ENCODE measurements at regions not wholly inside any gene's neighbourhood (a gene's known extent, or its start where the extent isn't known, plus 50 kb on each side); places are given as distances from the start of the nearest gene placed in this dataset.

DNA sequence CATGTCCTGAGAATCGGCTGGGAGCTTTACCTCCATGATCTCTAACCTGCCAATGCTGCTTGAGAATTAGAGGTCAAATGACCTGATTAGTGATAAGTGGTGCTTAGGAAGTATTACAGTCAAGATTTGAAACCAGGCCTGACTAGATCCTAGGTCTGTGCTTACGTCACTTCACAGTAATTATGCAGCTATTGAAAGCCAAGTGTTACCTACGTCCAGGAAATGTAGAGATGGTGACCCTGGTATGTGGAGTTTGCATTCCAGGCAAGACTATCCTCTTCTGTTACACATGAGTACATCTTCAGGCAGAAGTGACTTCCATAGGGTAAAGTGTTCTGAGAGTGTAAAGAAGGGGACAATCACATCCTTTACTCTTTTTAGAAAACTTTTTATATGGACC, 530.4 kb upstream of the TENM4 start:
- H3K27ac ChIP-seq (replicated peaks) = no peak overlapping the region
- no peak for TF ChIP-seq SPI1 (IDR thresholded peaks at IDR 0.05; ENCODE audit: borderline replicate concordance, low read depth)
- no peak for TF ChIP-seq GABPA (IDR thresholded peaks at IDR 0.05; ENCODE audit: low read depth)
- TF ChIP-seq, protein P1, sequence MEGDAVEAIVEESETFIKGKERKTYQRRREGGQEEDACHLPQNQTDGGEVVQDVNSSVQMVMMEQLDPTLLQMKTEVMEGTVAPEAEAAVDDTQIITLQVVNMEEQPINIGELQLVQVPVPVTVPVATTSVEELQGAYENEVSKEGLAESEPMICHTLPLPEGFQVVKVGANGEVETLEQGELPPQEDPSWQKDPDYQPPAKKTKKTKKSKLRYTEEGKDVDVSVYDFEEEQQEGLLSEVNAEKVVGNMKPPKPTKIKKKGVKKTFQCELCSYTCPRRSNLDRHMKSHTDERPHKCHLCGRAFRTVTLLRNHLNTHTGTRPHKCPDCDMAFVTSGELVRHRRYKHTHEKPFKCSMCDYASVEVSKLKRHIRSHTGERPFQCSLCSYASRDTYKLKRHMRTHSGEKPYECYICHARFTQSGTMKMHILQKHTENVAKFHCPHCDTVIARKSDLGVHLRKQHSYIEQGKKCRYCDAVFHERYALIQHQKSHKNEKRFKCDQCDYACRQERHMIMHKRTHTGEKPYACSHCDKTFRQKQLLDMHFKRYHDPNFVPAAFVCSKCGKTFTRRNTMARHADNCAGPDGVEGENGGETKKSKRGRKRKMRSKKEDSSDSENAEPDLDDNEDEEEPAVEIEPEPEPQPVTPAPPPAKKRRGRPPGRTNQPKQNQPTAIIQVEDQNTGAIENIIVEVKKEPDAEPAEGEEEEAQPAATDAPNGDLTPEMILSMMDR (IDR thresholded peaks at IDR 0.05; ENCODE audit: insufficient read depth, low read length) = no peak
- TF ChIP-seq POLR2AphosphoS5 (IDR thresholded peaks at IDR 0.05; ENCODE audit: low read depth) = no peak
- TF ChIP-seq, protein P2, sequence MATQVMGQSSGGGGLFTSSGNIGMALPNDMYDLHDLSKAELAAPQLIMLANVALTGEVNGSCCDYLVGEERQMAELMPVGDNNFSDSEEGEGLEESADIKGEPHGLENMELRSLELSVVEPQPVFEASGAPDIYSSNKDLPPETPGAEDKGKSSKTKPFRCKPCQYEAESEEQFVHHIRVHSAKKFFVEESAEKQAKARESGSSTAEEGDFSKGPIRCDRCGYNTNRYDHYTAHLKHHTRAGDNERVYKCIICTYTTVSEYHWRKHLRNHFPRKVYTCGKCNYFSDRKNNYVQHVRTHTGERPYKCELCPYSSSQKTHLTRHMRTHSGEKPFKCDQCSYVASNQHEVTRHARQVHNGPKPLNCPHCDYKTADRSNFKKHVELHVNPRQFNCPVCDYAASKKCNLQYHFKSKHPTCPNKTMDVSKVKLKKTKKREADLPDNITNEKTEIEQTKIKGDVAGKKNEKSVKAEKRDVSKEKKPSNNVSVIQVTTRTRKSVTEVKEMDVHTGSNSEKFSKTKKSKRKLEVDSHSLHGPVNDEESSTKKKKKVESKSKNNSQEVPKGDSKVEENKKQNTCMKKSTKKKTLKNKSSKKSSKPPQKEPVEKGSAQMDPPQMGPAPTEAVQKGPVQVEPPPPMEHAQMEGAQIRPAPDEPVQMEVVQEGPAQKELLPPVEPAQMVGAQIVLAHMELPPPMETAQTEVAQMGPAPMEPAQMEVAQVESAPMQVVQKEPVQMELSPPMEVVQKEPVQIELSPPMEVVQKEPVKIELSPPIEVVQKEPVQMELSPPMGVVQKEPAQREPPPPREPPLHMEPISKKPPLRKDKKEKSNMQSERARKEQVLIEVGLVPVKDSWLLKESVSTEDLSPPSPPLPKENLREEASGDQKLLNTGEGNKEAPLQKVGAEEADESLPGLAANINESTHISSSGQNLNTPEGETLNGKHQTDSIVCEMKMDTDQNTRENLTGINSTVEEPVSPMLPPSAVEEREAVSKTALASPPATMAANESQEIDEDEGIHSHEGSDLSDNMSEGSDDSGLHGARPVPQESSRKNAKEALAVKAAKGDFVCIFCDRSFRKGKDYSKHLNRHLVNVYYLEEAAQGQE (IDR thresholded peaks at IDR 0.05; ENCODE audit: insufficient replicate concordance, low read depth) = no peak
- no peak overlapping the region for H3K4me3 ChIP-seq (replicated peaks; ENCODE audit: insufficient read depth, low read length)
- DNase-seq (ENCODE audit: low read depth in 1 of 2, low spot score in 1 of 2) = no peak
- no peaks in the 10 kb centered on the region for H3K27me3 ChIP-seq (ENCODE audit: insufficient read depth, poor library complexity, severe bottlenecking)

DNA sequence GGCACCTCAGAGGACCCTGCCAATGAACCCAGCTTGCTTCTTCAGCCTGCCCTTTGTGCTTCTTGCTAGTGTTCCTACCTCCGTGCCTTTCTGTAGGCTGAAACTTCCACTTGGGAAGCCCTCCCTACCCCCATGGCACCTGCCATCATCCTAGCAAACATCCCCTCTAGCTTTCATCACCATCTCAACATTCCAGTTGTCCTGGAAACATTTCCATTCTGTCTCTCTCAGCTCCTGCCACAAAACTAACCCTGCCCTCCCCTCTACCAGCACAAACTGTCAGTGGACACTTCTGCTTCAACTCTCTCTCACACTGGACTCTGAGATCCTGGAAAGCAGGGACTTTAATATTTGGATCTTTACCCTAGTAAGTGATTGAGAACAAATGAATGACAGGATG, 525.8 kb upstream of the TENM4 start:
- TF ChIP-seq SPI1 (IDR thresholded peaks at IDR 0.05; ENCODE audit: borderline replicate concordance, low read depth) (no peak), GABPA (IDR thresholded peaks at IDR 0.05; ENCODE audit: low read depth) (no peak), POLR2AphosphoS5 (IDR thresholded peaks at IDR 0.05; ENCODE audit: low read depth) (no peak)
- TF ChIP-seq, protein P1 (IDR thresholded peaks at IDR 0.05; ENCODE audit: insufficient read depth, low read length) = no peak
- TF ChIP-seq, protein P2 (IDR thresholded peaks at IDR 0.05; ENCODE audit: insufficient replicate concordance, low read depth) = no peak
- Histone ChIP-seq H3K27me3 (ENCODE audit: insufficient read depth, poor library complexity, severe bottlenecking) (no peaks in the 10 kb centered on the region), H3K27ac (replicated peaks) (no peak overlapping the region), H3K4me3 (replicated peaks; ENCODE audit: insufficient read depth, low read length) (no peak overlapping the region)
- DNase-seq (ENCODE audit: low read depth in 1 of 2, low spot score in 1 of 2) = no peak

DNA sequence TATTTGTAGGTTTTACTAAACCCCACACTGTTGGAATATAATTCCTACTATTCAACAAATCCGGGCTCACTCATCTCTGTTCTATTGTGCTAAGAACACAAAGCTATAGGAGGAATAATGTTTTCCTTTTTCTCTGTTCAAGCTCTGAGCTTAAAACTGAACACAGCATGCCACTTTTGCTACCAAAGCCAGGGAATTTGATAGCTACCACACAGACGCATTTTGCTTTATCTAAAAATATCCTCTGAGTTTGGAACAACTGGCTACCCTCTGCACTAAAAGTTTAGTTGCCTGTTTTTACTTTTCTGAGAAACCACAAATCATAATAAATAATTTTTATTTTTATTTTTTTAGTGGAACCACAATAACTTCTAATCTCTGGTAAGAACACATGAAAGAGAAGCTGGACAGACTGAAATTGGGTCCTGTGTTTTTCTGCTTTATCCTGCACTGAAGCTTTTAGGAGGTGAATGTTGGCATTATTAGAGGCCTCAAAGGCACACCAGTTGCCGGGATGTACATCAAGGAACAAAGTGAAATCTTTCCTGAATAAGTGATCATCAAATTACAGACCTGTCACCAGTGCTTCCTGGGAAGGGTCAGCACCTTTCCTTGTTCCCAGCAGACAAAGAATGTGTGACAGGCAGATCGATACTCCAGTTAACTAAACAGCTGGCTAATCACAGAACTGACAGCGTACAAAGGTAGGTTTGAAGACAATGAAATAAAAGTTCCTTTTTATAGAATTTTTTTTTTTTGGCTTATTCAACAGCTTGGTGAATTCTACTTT, 523.2 kb upstream of the TENM4 start:
- Histone ChIP-seq H3K27ac (replicated peaks) (no peak overlapping the region), H3K4me3 (replicated peaks; ENCODE audit: insufficient read depth, low read length) (no peak overlapping the region), H3K27me3 (ENCODE audit: insufficient read depth, poor library complexity, severe bottlenecking) (no peaks in the 10 kb centered on the region)
- no peak for TF ChIP-seq SPI1 (IDR thresholded peaks at IDR 0.05; ENCODE audit: borderline replicate concordance, low read depth)
- no peak for TF ChIP-seq POLR2AphosphoS5 (IDR thresholded peaks at IDR 0.05; ENCODE audit: low read depth)
- TF ChIP-seq, protein P1 (IDR thresholded peaks at IDR 0.05; ENCODE audit: insufficient read depth, low read length) = no peak
- TF ChIP-seq, protein P2 (IDR thresholded peaks at IDR 0.05; ENCODE audit: insufficient replicate concordance, low read depth) = no peak
- TF ChIP-seq GABPA (IDR thresholded peaks at IDR 0.05; ENCODE audit: low read depth) = no peak
- DNase-seq (ENCODE audit: low read depth in 1 of 2, low spot score in 1 of 2) = no peak

Measured in HL-60 (cell line).